ENCODE measurements at regions not wholly inside any gene's neighbourhood (a gene's known extent, or its start where the extent isn't known, plus 50 kb on each side); places are given as distances from the start of the nearest gene placed in this dataset.

GRCh38 chr11:80698637-80699036 is 1257.8 kb upstream of the TENM4 start:
- Histone ChIP-seq H3K79me2 (ENCODE audit: insufficient read depth, low read length) (no peaks in the 10 kb centered on the region), H3K27me3 (ENCODE audit: control insufficient read depth in 1 of 2, insufficient read depth in 2 of 2, low read length in 2 of 2) (no peaks in the 10 kb centered on the region), H3K27ac (ENCODE audit: extremely low read length, insufficient read depth, low read length) (no peak overlapping the region), H4K20me1 (ENCODE audit: insufficient read depth, low read length) (no peaks in the 10 kb centered on the region), H2AFZ (ENCODE audit: low read length) (no peak overlapping the region), H3K4me3 (replicated peaks in 1 of 3; ENCODE audit: insufficient read depth in 1 of 3, low read depth in 2 of 3, low read length in 3 of 3) (no peak overlapping the region), H3K9ac (ENCODE audit: insufficient read depth, low read depth, low read length) (no peak overlapping the region), H3K9me3 (ENCODE audit: low read length) (no peaks in the 10 kb centered on the region; the same call in 1 of the 2 replicates), H3K4me2 (ENCODE audit: low read depth, low read length) (no peak overlapping the region), H3K4me1 (ENCODE audit: insufficient read depth, low read length) (no peaks in the 10 kb centered on the region), H3K36me3 (replicated peaks in 1 of 2; ENCODE audit: control insufficient read depth in 1 of 2, insufficient read depth in 2 of 2, low read length in 2 of 2) (no peaks in the 10 kb centered on the region)
- CTCF ChIA-PET (ENCODE audit: low intra/inter-chr PET ratio, low total read pairs), result no interaction called here
- in situ Hi-C loops (cut with HindIII; ENCODE audit: extremely low pct_ligation_motif_present, low pct_unique_long_range_greater_than_20kb) (no loop called here), intact Hi-C loops (cut with micrococcal nuclease; ENCODE audit: unreplicated experiment) (no loop called here)
- DNase-seq (ENCODE audit: low spot score) (no peak), FAIRE-seq (no peak), ATAC-seq (no peak)
- 0% methylated on average over 1 of the region's 1 CpG for WGBS (ENCODE audit: low lambda C conversion rate)
- POLR2A ChIA-PET, result no interaction called here
- BruUV-seq (replicated peaks), result no TSS peak
- TF ChIP-seq ZNF44 (CRISPR knock-in tag; IDR thresholded peaks at IDR 0.05) (no peak), ZMAT3 (CRISPR knock-in tag; conservative IDR thresholded peaks at IDR 0.05) (no peak), CAMTA2 (CRISPR knock-in tag; IDR thresholded peaks at IDR 0.05; ENCODE audit: borderline replicate concordance) (no peak), ZNF75D (CRISPR knock-in tag; IDR thresholded peaks at IDR 0.05; ENCODE audit: borderline replicate concordance) (no peak), ZNF713 (CRISPR knock-in tag; IDR thresholded peaks at IDR 0.05) (no peak), ZNF710 (CRISPR knock-in tag; IDR thresholded peaks at IDR 0.05; ENCODE audit: borderline replicate concordance) (no peak), ERF (CRISPR knock-in tag; IDR thresholded peaks at IDR 0.05) (no peak), SNRNP70 (IDR thresholded peaks at IDR 0.05; ENCODE audit: low read depth, low read length) (no peak), GLMP (CRISPR knock-in tag; IDR thresholded peaks at IDR 0.05; ENCODE audit: borderline replicate concordance) (no peak), GPN1 (CRISPR knock-in tag; IDR thresholded peaks at IDR 0.05; ENCODE audit: borderline replicate concordance) (no peak), ONECUT2 (CRISPR knock-in tag; IDR thresholded peaks at IDR 0.05) (no peak), TBP (CRISPR knock-in tag; IDR thresholded peaks at IDR 0.05) (no peak), ZNF280B (CRISPR knock-in tag; IDR thresholded peaks at IDR 0.05; ENCODE audit: borderline replicate concordance) (no peak), HMG20B (CRISPR knock-in tag; conservative IDR thresholded peaks at IDR 0.05) (no peak), HNRNPUL1 (IDR thresholded peaks at IDR 0.05; ENCODE audit: low read depth, low read length) (no peak), HMGA1 (CRISPR knock-in tag; conservative IDR thresholded peaks at IDR 0.05) (no peak), AFF4 (CRISPR knock-in tag; IDR thresholded peaks at IDR 0.05) (no peak), ZNF841 (CRISPR knock-in tag; IDR thresholded peaks at IDR 0.05; ENCODE audit: borderline replicate concordance) (no peak)
